Muscle layer of colon (tissue), 2 donors: ENCODE measurements at regions not wholly inside any gene's neighbourhood (a gene's known extent, or its start where the extent isn't known, plus 50 kb on each side); places are given as distances from the start of the nearest gene placed in this dataset.
A peak's percentile ranks its signal among the peaks of the same experiment; 100 is the strongest.
"Not testable (repeated sequence)": the region's sequence is repeated elsewhere in the genome, so short reads cannot be mapped to it uniquely, and the experiment has no call there.

Source experiments
- H3K27ac ChIP-seq: one replicate; pipeline ENCODE4 v1.7.0; 2013; ENCODE audit warnings: low read depth, mild to moderate bottlenecking, low read length, moderate library complexity
- H3K27me3 ChIP-seq, 2 donors: one replicate each; pipeline ENCODE4 v1.7.0; 2013; ENCODE audit warnings: low read length in 2 of 2, mild to moderate bottlenecking in 2 of 2; ENCODE audit not compliant: insufficient read depth in 2 of 2, control insufficient read depth in 1 of 2
- H3K36me3 ChIP-seq: one replicate; pipeline ENCODE4 v1.7.0; 2013; ENCODE audit warnings: mild to moderate bottlenecking, low read length; ENCODE audit not compliant: insufficient read depth
- H3K4me1 ChIP-seq: one replicate; pipeline ENCODE4 v1.7.0; 2013; ENCODE audit warnings: mild to moderate bottlenecking, low read length; ENCODE audit not compliant: insufficient read depth
- H3K4me3 ChIP-seq, 2 donors: one replicate each; pipeline ENCODE4 v1.7.0; 2013; ENCODE audit warnings: low read length in 2 of 2, low read depth in 1 of 2, mild to moderate bottlenecking in 1 of 2, moderate library complexity in 1 of 2
- H3K9ac ChIP-seq: one replicate; pipeline ENCODE4 v1.7.0; 2013; ENCODE audit warnings: low read length
- H3K9me3 ChIP-seq: one replicate; pipeline ENCODE4 v1.7.0; 2013; ENCODE audit warnings: mild to moderate bottlenecking, low read length
- donor health status: abdominal sarcoma.
- donor health status: Adenocarcinoma of cecum.

DNA sequence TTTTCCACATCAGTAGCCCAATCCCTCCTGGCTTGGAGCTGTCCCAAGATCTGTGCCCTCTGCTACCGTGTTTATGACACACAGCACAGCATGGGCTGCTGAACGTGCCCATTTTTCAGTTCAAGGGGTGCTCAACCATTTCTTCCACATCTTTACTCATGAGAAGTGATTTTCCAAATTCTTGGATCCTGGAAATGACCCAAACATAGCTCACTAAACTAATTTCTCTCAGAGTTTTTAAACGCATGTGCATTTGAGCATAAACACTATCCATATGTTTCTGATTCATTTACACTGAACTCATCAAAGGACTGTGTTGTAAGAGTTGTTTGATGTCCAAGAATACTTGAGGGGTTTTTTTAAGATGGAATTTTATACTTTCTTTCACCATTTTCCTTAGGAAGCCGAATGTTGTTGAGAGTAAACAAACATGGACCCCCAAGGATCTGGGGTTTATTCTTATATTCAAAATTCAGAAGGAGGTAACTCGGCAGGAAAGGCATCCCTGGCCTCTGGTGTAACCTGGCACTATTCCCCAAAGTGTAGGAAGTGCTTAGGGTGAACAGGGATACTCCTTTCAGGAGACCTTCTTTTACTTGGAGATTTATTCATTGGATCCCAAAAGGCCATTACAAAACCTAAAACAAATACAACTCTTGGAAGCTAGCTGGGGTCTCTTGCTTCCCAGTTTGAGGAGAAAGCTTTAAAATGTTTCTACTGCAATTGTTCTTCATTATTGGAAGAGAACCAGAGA is 215.0 kb downstream of the BMP4 start:
- Histone ChIP-seq H3K27ac (no peak overlapping the region), H3K27me3 (no peaks in the 10 kb centered on the region), H3K9me3 (no peaks in the 10 kb centered on the region), H3K4me3 (no peak overlapping the region), H3K9ac (no peak overlapping the region), H3K36me3 (no peaks in the 10 kb centered on the region), H3K4me1 (no peaks in the 10 kb centered on the region)

DNA sequence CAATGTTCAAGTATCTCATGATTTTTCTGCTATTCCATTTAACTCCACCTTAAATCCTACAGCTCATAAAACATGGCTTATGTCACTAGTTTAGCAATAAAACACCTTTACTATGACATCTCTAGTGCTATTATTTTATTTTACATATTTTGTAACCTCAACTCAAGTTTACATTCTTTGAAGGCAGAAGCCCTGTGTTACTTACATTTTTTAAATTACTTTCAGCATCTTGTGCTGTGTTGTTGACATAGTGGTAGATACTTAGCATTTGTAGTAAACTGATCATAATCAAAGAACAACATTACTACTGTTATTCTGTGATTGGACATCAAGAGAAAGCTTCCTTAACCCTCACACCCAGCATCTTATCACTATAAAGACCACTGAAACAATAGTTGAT is 216.1 kb downstream of the BMP4 start:
- no peak overlapping the region for H3K4me3 ChIP-seq
- no peaks in the 10 kb centered on the region for H3K27me3 ChIP-seq
- H3K27ac ChIP-seq = no peak overlapping the region
- H3K9me3 ChIP-seq = no peaks in the 10 kb centered on the region
- no peak overlapping the region for H3K9ac ChIP-seq
- no peaks in the 10 kb centered on the region for H3K36me3 ChIP-seq
- no peaks in the 10 kb centered on the region for H3K4me1 ChIP-seq

DNA sequence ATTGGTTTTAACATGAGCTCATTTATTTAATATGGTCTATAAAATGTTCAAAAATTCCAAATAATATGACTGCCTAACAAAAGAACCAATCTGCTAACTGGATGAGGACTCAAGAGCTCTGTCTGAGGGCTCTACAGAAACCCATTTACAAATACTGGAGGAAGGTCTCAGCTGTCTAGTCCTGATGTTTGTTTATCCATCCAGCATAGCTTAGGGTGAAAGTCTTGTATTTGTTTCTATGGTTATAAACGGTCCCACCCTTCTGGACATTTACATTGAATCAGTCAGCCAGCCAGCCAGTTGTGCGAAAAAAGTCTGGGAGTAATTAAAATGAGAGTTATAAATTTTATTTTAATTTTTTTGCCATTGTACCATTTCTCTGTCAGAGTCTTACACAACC is 220.7 kb downstream of the BMP4 start:
- Histone ChIP-seq H3K36me3 (no peaks in the 10 kb centered on the region), H3K27ac (no peak overlapping the region), H3K4me3 (no peak overlapping the region)

DNA sequence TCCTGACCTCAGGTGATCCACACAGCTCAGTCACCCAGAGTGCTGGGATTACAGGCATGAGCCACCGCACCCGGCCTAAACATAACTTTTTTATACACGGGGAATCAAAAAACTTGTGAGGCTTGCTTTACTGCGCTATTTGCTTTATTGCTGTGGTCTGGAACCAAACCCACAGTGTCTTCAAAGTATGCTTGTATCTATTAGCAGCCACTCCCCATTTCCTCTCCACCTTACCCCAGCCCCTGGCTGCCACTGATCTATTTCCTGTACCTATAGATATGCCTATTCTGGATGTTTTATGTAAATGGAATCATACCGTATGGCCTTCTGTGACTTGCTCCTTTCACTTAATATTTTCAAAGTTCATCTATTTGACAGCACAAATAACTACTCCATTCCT is 233.4 kb downstream of the BMP4 start:
- H3K36me3 ChIP-seq = no peaks in the 10 kb centered on the region
- H3K27me3 ChIP-seq = no peaks in the 10 kb centered on the region
- H3K27ac ChIP-seq = no peak overlapping the region
- no peak overlapping the region for H3K9ac ChIP-seq
- no peaks in the 10 kb centered on the region for H3K9me3 ChIP-seq
- no peak overlapping the region for H3K4me3 ChIP-seq
- no peaks in the 10 kb centered on the region for H3K4me1 ChIP-seq

More for the DNA sequence above, 220.7 kb downstream of the BMP4 start:
- no peaks in the 10 kb centered on the region for H3K4me1 ChIP-seq
- H3K9me3 ChIP-seq = no peaks in the 10 kb centered on the region
- no peaks in the 10 kb centered on the region for H3K27me3 ChIP-seq
- no peak overlapping the region for H3K9ac ChIP-seq

DNA sequence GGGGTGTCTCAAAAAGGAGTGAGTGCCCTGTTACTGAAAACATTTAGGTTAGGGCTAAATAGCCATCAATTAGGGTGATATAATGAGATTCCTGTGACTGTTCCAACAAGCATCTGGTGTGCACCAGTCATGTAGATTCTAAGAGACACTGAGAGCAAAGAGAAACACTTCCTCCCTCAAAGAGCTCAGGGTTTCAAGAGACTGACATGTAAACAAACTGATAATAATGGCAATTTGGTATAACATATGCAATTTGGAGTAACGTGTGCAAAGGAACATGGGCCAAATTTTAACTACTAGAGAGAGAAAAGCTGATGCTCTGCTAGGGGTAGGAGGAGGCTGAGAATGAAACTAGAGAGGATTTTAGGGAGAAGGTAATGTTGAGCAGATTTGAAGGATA is 237.1 kb downstream of the BMP4 start:
- no peak overlapping the region for H3K4me3 ChIP-seq
- H3K4me1 ChIP-seq = no peaks in the 10 kb centered on the region
- H3K9ac ChIP-seq = no peak overlapping the region
- no peaks in the 10 kb centered on the region for H3K27me3 ChIP-seq
- H3K27ac ChIP-seq = no peak overlapping the region
- H3K9me3 ChIP-seq = no peaks in the 10 kb centered on the region
- H3K36me3 ChIP-seq = no peaks in the 10 kb centered on the region

DNA sequence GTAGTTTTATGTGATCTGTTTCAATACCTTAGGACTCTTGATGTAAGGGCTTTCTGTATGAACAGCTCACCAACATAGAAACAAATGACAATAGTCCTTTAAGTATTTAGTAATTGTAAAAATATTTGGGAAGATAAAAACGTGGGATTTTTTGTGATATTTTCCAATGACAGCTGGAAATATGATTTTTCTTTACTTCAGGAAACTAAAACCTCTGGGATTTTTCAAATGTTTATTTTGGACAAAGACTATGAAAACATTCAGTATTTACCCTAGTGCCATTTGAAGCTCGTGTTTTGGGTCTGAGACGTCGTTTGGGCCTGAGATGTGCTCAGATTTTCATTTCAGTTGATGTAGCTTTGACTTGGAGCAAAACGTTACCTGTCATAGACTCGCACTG is 240.0 kb downstream of the BMP4 start:
- no peaks in the 10 kb centered on the region for H3K4me1 ChIP-seq
- no peak overlapping the region for H3K4me3 ChIP-seq
- H3K27ac ChIP-seq = no peak overlapping the region
- no peaks in the 10 kb centered on the region for H3K36me3 ChIP-seq
- no peak overlapping the region for H3K9ac ChIP-seq
- no peaks in the 10 kb centered on the region for H3K27me3 ChIP-seq
- no peaks in the 10 kb centered on the region for H3K9me3 ChIP-seq

DNA sequence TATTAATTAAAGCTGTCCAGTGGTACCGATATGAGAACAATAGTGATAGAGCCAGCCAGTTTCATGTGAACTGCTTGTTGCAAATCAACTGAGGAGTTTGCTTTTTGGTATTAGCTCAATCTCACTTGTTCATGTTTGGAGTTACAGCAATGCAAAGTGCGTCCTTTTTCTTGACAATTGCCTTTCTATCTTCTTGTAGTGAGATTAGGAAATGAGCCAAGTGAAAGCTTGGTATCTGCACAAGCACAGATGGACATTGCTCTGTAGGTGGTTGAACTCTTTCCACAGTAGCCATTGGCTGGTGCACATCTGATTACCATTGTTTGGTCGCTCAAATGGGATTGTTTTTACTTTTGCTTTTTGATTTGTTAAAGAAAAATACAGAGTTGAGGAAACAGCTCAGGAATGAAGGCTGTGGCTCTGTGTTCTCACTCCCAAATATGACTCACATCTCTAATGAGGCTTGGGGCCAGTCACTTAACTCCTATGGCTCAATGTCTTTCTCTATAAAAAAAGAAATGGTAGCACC is 241.4 kb downstream of the BMP4 start:
- peak overlapping the region in 1 of 2 donors; percentile 23 for H3K4me3 ChIP-seq
- no peaks in the 10 kb centered on the region for H3K9me3 ChIP-seq
- no peaks in the 10 kb centered on the region for H3K4me1 ChIP-seq
- H3K27ac ChIP-seq = no peak overlapping the region
- H3K27me3 ChIP-seq = no peaks in the 10 kb centered on the region
- no peak overlapping the region for H3K9ac ChIP-seq
- H3K36me3 ChIP-seq = no peaks in the 10 kb centered on the region

DNA sequence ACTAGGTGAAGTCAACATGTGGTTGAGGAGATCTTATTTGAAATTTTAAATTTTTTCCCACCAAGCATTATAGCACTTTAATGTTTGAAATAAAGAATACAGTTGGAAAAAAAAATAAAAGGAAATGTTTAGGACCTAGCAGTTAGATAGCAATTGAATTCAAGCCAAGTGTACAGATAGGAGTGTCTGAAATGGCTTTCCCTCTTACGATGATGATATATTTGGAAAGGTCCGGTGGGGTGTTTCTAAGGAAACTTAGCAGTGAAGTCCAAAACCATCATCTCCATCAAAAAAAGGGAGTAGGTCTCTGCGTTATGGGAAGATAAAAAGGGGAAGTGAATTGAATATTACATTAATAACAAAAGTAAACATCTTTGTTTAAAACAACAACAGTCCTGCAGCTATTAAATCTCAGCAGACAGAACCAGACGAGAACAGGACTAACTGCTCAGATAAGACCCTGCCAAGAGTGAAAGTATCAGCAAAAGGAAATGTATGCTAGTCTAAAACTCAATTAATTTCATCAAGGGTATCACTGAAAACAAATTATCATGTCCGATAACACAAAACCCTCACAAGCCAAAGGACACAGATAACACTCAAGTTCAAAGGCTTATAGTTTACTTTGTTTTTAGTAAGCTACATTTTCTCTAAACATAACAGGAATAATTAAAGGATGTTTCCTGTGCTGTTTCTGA is 242.0 kb downstream of the BMP4 start:
- no peaks in the 10 kb centered on the region for H3K27me3 ChIP-seq
- no peak overlapping the region for H3K4me3 ChIP-seq
- H3K9ac ChIP-seq = no peak overlapping the region
- no peaks in the 10 kb centered on the region for H3K9me3 ChIP-seq
- H3K36me3 ChIP-seq = no peaks in the 10 kb centered on the region
- no peak overlapping the region for H3K27ac ChIP-seq
- H3K4me1 ChIP-seq = no peaks in the 10 kb centered on the region

DNA sequence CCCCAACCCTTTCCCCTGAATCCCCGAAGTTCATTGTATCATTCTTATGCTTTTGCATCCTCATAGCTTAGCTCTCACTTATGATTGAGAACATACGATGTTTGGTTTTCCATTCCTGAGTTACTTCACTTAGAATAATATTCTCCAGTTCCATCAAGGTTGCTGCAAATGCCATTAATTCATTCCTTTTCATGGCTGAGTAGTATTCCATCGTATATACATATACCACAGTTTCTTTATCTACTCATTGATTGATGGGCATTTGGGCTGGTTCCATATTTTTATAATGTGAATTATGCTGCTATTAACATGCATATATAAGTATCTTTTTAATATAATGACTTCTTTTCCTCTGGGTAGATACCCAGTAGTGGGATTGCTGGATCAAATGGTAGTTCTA is 243.7 kb downstream of the BMP4 start:
- not testable (repeated sequence) for H3K27ac ChIP-seq, H3K4me3 ChIP-seq, H3K27me3 ChIP-seq, H3K9me3 ChIP-seq, H3K36me3 ChIP-seq, H3K4me1 ChIP-seq, H3K9ac ChIP-seq

DNA sequence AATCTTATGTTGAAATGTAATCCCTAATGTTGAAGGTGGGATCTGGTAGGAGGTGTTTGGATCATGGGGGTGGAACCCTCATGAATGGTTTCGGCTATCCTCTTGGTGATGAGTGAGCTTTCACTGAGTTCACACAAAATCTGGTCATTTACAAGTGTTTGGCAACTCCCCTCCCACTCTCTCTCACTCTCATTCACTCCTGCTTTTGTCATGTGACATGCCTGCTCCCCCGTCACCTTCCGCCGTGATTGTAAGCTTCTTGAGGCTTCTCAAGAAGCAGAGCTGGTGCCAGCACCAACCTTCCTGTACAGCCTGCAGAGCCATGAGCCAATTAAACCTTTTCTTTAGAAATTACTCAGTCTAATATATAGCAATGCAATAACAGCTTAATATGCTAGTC is 245.4 kb downstream of the BMP4 start:
- H3K36me3 ChIP-seq = no peaks in the 10 kb centered on the region
- H3K9ac ChIP-seq = no peak overlapping the region
- H3K9me3 ChIP-seq = no peaks in the 10 kb centered on the region
- no peaks in the 10 kb centered on the region for H3K27me3 ChIP-seq
- H3K4me1 ChIP-seq = no peaks in the 10 kb centered on the region
- no peak overlapping the region for H3K4me3 ChIP-seq
- no peak overlapping the region for H3K27ac ChIP-seq

DNA sequence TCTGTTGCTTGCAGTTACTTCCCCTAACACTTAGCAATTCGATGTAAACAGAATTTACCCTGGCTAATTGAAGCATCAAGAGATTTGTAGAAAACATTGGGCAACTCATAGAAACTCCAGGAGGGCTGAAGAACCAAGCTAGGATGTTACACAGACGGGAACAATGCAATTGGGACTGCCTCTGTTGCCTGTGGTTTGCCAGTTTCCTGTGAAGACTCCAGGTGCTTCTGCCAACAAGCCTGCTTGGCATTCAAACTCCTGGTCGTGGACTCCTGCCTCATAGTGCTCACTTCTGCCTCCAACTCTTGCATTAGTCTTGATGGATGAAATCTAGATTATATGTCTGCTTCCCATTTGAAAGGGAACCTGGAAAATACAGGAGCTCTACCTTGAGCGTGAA is 246.0 kb downstream of the BMP4 start:
- no peaks in the 10 kb centered on the region for H3K36me3 ChIP-seq
- no peaks in the 10 kb centered on the region for H3K9me3 ChIP-seq
- no peak overlapping the region for H3K4me3 ChIP-seq
- no peak overlapping the region for H3K27ac ChIP-seq
- H3K9ac ChIP-seq = no peak overlapping the region
- no peaks in the 10 kb centered on the region for H3K4me1 ChIP-seq
- no peaks in the 10 kb centered on the region for H3K27me3 ChIP-seq

DNA sequence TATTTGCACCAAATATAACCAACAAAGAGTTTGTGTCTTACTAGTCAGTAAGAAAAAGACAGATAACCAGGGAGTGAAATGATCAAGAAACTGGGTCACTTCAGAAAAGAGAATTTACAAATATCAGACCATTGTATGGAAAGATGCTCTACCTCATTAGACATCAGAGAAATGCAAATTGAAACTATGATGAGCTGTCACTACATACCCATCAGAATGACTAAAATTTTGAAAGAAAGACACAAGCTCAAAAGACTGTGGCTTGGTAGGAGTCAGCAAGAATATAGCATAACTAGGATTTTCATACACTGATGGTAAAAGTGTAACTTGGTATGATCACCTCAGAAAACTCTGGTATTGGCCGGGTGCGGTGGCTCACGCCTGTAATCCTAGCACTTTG is 247.2 kb downstream of the BMP4 start:
- H3K4me1 ChIP-seq = no peaks in the 10 kb centered on the region
- no peak overlapping the region for H3K4me3 ChIP-seq
- H3K9me3 ChIP-seq = no peaks in the 10 kb centered on the region

More for the DNA sequence above, 247.2 kb downstream of the BMP4 start:
- no peaks in the 10 kb centered on the region for H3K36me3 ChIP-seq
- H3K27ac ChIP-seq = no peak overlapping the region
- H3K27me3 ChIP-seq = no peaks in the 10 kb centered on the region
- no peak overlapping the region for H3K9ac ChIP-seq
